SK-N-SH treated with all-trans-retinoic acid at 6 μM for 48 hours (cell line): ENCODE measurements at regions not wholly inside any gene's neighbourhood (a gene's known extent, or its start where the extent isn't known, plus 50 kb on each side); places are given as distances from the start of the nearest gene placed in this dataset.

ENCODE experiments used
- ATAC-seq: fragments of 200-7000 bp; cut with Tn5 transposase; 3 replicates; pipeline ENCODE4 v1.9.1; 2020; ENCODE audit warnings: mild to moderate bottlenecking, moderate library complexity
- ARNTL ChIP-seq: fragments of 450-650 bp; formaldehyde crosslinking; IDR thresholded peaks from 2 replicates; pipeline ENCODE4 v1.5.0; 2020; ENCODE audit warnings: low read depth, mild to moderate bottlenecking, moderate library complexity, borderline replicate concordance
- CSDC2 ChIP-seq: fragments of 250-450 bp; sonication (Bioruptor Pico); IDR thresholded peaks from 2 replicates; pipeline ENCODE4 v1.5.0; 2020; ENCODE audit warnings: mild to moderate bottlenecking, moderate library complexity
- ESRRG ChIP-seq: fragments of 250-450 bp; sonication (Bioruptor Pico); IDR thresholded peaks from 2 replicates; pipeline ENCODE4 v1.6.1; 2021; ENCODE audit warnings: mild to moderate bottlenecking
- ISL1 ChIP-seq: fragments of 250-450 bp; sonication (Bioruptor Pico); IDR thresholded peaks from 2 replicates; pipeline ENCODE4 v2.1.2; 2022; ENCODE audit warnings: mild to moderate bottlenecking, moderate library complexity
- PPARA ChIP-seq: fragments of 250-450 bp; sonication (Bioruptor Pico); IDR thresholded peaks from 2 replicates; pipeline ENCODE4 v1.5.0; 2020; ENCODE audit warnings: mild to moderate bottlenecking, borderline replicate concordance
- SNAI2 ChIP-seq: fragments of 250-450 bp; sonication (Bioruptor Pico); IDR thresholded peaks from 2 replicates; pipeline ENCODE4 v1.5.0; 2020; ENCODE audit warnings: mild to moderate bottlenecking, moderate library complexity
- TCF4 ChIP-seq: fragments of 250-450 bp; sonication (Bioruptor Pico); IDR thresholded peaks from 2 replicates; pipeline ENCODE4 v1.8.0; 2021; ENCODE audit warnings: mild to moderate bottlenecking, moderate library complexity, borderline replicate concordance
- TOX ChIP-seq: fragments of 250-450 bp; sonication (Bioruptor Pico); IDR thresholded peaks from 2 replicates; pipeline ENCODE4 v1.8.0; 2021; ENCODE audit warnings: mild to moderate bottlenecking, moderate library complexity, borderline replicate concordance
- ZC3H10 ChIP-seq: fragments of 250-450 bp; sonication (Bioruptor Pico); IDR thresholded peaks from 2 replicates; pipeline ENCODE4 v1.5.1; 2021; ENCODE audit warnings: mild to moderate bottlenecking, moderate library complexity
- ZFP3 ChIP-seq: fragments of 250-450 bp; sonication (Bioruptor Pico); IDR thresholded peaks from 2 replicates; pipeline ENCODE4 v1.5.0; 2020; ENCODE audit warnings: mild to moderate bottlenecking, moderate library complexity
- ZFP30 ChIP-seq: fragments of 450-650 bp; formaldehyde crosslinking; IDR thresholded peaks from 2 replicates; pipeline ENCODE4 v1.5.0; 2022; ENCODE audit warnings: mild to moderate bottlenecking, moderate library complexity
- ZNF565 ChIP-seq: fragments of 450-650 bp; formaldehyde crosslinking; conservative IDR thresholded peaks from 2 replicates; pipeline ENCODE4 v1.5.0; 2020; ENCODE audit warnings: low read depth, mild to moderate bottlenecking, moderate library complexity
- ZNF70 ChIP-seq: fragments of 450-650 bp; formaldehyde crosslinking; IDR thresholded peaks from 2 replicates; pipeline ENCODE4 v1.5.0; 2020; ENCODE audit warnings: mild to moderate bottlenecking, moderate library complexity
- TF ChIP-seq, protein P1 (sequence below): fragments of 250-450 bp; sonication (Bioruptor Pico); IDR thresholded peaks from 2 replicates; pipeline ENCODE4 v1.5.1; 2021; ENCODE audit warnings: mild to moderate bottlenecking, moderate library complexity
- TF ChIP-seq, protein P2 (sequence below): fragments of 250-450 bp; sonication (Bioruptor Pico); IDR thresholded peaks from 2 replicates; pipeline ENCODE4 v1.8.0; 2021; ENCODE audit warnings: low read depth, mild to moderate bottlenecking, moderate library complexity, borderline replicate concordance
- TF ChIP-seq, protein P3 (sequence below): fragments of 250-450 bp; sonication (Bioruptor Pico); IDR thresholded peaks from 2 replicates; pipeline ENCODE4 v1.5.0; 2020; ENCODE audit warnings: mild to moderate bottlenecking, moderate library complexity

DNA sequence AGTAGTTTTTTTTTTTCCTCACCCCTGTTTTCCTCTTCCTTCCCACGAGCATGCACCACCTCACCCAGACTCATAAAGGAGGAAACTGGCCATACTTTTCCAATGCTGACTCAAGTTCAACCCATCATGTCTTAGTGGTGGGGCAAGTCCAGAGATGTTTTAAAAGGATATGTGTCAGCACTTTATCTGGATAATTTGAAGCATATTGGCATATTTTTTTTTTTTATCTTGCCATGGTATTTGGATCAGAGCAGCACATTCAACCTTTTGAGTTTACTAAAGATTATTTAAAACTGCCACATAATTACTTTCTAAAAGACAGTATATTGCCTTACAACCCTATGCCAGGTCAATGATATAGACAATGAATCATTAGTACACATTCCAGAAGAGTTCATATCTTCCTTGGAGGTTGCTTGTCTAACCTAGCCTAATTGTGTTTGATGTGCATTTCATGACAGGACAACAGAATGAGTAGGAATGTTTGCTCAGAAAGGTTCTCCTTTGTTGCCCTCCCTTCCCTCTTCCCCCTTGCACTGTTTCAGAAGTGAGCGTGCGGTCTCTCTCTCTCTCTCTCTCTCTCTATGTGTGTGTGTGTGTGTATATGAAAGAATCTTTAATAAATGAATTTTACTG is 950.7 kb upstream of the FAM98A start:
- TF ChIP-seq, protein P1, sequence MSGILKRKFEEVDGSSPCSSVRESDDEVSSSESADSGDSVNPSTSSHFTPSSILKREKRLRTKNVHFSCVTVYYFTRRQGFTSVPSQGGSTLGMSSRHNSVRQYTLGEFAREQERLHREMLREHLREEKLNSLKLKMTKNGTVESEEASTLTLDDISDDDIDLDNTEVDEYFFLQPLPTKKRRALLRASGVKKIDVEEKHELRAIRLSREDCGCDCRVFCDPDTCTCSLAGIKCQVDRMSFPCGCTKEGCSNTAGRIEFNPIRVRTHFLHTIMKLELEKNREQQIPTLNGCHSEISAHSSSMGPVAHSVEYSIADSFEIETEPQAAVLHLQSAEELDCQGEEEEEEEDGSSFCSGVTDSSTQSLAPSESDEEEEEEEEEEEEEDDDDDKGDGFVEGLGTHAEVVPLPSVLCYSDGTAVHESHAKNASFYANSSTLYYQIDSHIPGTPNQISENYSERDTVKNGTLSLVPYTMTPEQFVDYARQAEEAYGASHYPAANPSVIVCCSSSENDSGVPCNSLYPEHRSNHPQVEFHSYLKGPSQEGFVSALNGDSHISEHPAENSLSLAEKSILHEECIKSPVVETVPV = no peak
- no peak for TF ChIP-seq PPARA
- no peak for TF ChIP-seq ZFP3 (CRISPR knock-in tag)
- TF ChIP-seq ISL1 = no peak
- TF ChIP-seq, protein P2, sequence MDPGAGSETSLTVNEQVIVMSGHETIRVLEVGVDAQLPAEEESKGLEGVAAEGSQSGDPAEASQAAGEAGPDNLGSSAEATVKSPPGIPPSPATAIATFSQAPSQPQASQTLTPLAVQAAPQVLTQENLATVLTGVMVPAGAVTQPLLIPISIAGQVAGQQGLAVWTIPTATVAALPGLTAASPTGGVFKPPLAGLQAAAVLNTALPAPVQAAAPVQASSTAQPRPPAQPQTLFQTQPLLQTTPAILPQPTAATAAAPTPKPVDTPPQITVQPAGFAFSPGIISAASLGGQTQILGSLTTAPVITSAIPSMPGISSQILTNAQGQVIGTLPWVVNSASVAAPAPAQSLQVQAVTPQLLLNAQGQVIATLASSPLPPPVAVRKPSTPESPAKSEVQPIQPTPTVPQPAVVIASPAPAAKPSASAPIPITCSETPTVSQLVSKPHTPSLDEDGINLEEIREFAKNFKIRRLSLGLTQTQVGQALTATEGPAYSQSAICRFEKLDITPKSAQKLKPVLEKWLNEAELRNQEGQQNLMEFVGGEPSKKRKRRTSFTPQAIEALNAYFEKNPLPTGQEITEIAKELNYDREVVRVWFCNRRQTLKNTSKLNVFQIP = no peak
- no peak for TF ChIP-seq ESRRG (CRISPR knock-in tag)
- TF ChIP-seq, protein P3, sequence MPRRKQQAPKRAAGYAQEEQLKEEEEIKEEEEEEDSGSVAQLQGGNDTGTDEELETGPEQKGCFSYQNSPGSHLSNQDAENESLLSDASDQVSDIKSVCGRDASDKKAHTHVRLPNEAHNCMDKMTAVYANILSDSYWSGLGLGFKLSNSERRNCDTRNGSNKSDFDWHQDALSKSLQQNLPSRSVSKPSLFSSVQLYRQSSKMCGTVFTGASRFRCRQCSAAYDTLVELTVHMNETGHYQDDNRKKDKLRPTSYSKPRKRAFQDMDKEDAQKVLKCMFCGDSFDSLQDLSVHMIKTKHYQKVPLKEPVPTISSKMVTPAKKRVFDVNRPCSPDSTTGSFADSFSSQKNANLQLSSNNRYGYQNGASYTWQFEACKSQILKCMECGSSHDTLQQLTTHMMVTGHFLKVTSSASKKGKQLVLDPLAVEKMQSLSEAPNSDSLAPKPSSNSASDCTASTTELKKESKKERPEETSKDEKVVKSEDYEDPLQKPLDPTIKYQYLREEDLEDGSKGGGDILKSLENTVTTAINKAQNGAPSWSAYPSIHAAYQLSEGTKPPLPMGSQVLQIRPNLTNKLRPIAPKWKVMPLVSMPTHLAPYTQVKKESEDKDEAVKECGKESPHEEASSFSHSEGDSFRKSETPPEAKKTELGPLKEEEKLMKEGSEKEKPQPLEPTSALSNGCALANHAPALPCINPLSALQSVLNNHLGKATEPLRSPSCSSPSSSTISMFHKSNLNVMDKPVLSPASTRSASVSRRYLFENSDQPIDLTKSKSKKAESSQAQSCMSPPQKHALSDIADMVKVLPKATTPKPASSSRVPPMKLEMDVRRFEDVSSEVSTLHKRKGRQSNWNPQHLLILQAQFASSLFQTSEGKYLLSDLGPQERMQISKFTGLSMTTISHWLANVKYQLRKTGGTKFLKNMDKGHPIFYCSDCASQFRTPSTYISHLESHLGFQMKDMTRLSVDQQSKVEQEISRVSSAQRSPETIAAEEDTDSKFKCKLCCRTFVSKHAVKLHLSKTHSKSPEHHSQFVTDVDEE = no peak
- TF ChIP-seq TOX (CRISPR knock-in tag) = no peak
- no peak for TF ChIP-seq ZNF70 (CRISPR knock-in tag)
- TF ChIP-seq ZFP30 (CRISPR knock-in tag) = no peak
- TF ChIP-seq ZNF565 (CRISPR knock-in tag) = no peak
- ATAC-seq = no peak

DNA sequence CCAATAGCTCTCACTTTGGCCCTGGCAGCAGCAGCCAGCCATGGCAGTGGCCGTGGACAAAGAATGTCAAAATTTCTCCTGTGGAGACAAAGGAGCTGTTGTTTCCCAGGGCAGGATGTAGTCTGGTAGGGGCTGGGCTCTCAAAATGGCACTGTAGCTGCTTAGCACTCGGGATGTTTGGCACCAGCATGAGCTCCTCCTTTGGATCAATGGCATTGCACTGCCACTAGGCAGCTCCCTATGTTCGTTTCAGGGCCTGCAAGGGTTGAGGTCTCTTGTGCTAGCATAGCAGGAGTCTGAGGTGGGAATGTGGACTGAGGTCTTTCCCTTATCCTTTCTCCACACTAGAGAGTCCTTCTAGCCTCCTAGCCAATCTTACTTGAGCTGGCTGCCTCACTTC is 948.8 kb upstream of the FAM98A start:
- no peak for ATAC-seq
- TF ChIP-seq CSDC2 (CRISPR knock-in tag) (no peak), SNAI2 (CRISPR knock-in tag) (no peak)
- TF ChIP-seq, all 23 proteins: peak for 0

DNA sequence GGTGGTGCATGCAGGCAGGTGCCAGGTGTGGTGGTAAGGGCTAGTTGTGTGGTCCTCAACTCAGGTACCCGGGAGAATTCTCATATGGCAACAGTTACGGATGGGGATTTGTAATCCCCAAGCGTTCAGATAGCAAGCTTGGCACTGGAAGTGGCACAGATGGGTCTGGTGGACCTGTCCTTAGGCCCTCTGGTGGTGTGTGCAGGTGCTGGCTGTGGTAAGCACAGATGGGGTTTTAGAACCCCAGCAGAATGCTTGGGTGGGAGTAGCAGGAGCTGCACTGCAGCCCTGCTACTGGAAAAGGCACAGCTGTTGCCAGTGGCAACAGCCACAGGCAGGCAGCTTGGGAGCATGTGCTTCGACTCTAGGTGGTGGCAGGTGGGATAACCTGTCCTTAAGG is 948.2 kb upstream of the FAM98A start:
- ATAC-seq = no peak
- no peak for TF ChIP-seq ZFP3 (CRISPR knock-in tag)
- TF ChIP-seq ARNTL (CRISPR knock-in tag) = no peak
- no peak for TF ChIP-seq TOX (CRISPR knock-in tag)
- TF ChIP-seq ZC3H10 (CRISPR knock-in tag) = no peak
- no peak for TF ChIP-seq ISL1
- TF ChIP-seq, protein P2 = no peak

DNA sequence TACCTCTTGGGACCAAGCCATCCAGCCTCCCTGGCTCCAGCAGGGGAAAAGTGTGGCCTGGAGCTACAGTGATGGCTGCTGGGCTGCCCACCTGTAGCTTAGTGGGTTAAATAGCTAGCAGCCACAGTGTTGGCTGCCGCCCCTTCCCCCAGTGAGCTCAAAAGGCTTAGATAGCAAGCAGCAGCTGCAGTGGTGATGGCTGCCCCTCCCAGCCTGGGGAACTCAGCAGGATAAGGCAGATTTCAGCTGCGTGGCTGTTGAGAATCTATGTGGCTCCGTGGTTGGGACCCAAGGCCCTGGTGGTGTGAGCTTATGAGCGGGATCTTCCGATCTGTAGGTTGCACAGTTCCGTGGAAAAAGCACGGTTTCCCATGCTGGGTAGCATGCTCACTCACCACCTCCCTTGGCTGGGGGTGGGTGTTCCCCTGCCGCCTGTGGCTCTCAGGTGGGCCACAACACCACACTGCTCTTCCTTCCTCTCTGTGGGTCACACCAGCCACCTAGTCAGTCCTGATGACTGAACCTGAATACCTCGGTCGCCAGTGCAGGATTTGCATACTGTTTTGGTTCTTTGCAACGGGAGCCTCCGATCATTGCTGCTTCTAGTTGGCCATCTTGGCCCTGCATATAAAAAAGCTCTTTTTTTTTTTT is 946.5 kb upstream of the FAM98A start:
- TF ChIP-seq ESRRG (CRISPR knock-in tag) (no peak), TOX (CRISPR knock-in tag) (no peak), ZFP30 (CRISPR knock-in tag) (no peak), PPARA (no peak), SNAI2 (CRISPR knock-in tag) (no peak), ARNTL (CRISPR knock-in tag) (no peak), TCF4 (CRISPR knock-in tag) (no peak), ZNF70 (CRISPR knock-in tag) (no peak), ISL1 (no peak)
- TF ChIP-seq, protein P2 = no peak
- TF ChIP-seq, protein P3 = no peak
- TF ChIP-seq, all 23 proteins: peak for 0
- no peak for ATAC-seq
